NCI-H128 (cell line): ENCODE measurements at regions not wholly inside any gene's neighbourhood (a gene's known extent, or its start where the extent isn't known, plus 50 kb on each side); places are given as distances from the start of the nearest gene placed in this dataset.

Source experiments
- DNase-seq: peaks from one replicate; lab custom pipeline; 2025; ENCODE audit not compliant: unreplicated experiment; lab: John Stamatoyannopoulos, UW

DNA sequence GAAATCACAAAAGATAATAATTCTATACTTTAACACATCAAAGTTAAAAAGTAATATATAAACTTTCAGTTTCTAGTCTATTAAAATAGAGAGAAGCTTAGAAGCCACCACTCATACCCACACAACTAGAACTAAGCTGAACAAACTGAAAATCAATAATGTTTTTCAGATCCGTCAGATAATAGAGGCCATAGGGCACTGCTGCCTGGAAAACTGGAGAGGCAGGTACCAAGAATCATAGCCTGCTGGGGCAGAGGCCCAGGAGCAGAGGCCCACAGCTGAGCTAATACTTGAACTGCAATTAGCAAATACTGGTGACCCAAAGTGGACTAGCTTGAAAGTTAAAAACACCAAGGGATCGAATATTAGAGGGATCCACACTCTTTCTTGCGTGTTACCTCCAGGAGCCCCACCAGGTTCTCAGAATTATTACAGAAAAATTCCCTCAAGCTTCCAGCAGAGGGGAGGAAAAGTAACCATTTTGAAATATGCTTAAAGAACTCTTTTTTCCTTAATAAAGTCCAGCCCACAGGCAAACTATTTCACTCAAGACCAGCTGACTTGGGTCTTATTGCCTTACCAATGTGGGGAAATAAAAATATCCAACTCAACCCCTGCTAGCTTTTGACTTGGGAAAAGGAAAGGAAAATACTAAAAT, 774.1 kb upstream of the IGFBP3 start:
- DNase-seq = no peak

DNA sequence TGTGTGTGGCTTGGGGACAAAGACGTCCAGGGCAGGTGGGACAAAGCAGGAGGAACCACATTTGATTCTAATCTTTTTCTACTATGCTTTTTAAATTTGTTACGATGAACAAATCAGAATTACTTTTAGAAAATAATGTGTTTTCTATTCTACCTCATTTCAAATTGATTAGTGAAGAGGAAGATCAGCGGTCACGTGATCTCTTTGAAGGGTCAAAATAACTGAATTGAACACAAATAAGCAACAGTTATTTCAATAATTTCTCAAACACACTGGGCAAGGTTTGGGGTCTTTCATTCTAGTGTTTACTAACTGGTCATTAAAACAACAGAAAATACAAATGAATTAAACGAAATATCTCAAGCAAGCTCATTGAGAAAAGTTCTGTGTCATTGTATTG, 773.0 kb upstream of the IGFBP3 start:
- no peak for DNase-seq

DNA sequence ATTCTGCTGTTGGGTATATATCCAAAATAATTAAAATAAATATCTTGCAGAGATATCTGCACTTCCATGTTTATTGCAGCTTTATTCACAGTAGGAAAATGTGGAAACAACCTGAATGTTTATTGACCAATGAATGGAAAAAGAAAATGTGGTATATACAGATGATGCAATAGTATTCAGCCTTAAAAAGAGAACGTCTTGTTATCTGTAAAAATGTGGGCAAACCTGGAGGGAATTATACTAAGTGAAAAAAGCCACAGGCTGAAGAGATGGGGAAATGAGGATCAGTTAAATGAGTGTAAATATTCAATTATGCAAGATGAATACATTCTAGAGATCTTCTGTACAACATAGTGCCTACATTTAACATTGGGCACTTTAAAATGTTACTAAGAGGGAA, 766.1 kb upstream of the IGFBP3 start:
- no peak for DNase-seq

DNA sequence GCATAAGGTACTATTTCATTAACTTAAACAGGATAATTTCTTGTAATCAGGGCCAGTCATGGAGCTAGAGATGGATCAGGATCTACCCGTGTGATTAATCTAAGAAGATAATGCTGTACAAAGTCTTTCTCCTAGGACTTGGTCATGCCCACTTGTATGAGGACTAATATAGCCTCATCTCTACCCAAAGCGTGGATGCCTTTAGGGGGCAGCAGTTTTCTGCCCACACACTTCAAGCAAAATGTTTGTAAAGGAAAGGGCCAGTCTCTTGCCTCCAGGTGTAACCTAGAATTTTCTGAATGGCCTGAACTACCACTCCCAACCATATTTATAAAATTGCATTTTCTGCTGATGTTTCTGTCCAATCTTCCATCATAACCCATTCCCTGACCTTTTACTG, 764.0 kb upstream of the IGFBP3 start:
- no peak for DNase-seq

DNA sequence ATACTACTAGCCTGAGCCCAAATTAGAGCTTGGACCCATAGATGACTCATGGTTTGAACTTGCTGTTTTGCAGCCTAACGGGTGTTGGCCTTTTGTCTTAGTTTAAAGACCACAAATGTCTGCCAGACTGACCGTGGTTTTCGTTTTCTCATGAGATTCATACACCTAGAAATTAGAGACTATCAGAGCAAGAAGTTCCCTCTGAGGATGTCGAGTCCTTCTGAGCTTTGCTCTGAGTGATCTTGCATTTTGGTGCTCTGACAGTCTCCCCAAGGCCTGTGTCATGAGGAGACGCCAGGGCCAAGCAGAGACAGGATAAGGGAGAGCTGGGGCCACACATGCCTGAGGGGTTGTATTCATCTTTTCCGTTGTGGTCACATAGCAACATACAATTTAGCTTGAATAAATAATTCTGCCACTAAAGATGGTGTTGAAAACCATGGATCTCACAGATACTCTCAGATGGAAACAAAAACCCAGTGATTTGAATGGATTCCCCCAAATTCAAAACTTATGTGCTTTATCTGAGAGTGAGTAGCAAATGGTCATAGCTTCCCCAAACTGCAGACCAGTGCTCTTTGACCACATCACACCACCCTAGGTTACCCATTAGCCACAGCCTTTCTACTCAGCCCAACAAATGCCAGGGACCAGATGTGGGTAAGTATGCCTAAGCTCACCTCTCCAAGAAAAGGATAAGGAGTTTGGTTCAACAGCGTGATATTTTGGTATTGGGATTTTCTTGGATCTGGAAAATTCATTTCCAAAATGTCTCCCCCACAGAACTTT, 762.0 kb upstream of the IGFBP3 start:
- no peak for DNase-seq

DNA sequence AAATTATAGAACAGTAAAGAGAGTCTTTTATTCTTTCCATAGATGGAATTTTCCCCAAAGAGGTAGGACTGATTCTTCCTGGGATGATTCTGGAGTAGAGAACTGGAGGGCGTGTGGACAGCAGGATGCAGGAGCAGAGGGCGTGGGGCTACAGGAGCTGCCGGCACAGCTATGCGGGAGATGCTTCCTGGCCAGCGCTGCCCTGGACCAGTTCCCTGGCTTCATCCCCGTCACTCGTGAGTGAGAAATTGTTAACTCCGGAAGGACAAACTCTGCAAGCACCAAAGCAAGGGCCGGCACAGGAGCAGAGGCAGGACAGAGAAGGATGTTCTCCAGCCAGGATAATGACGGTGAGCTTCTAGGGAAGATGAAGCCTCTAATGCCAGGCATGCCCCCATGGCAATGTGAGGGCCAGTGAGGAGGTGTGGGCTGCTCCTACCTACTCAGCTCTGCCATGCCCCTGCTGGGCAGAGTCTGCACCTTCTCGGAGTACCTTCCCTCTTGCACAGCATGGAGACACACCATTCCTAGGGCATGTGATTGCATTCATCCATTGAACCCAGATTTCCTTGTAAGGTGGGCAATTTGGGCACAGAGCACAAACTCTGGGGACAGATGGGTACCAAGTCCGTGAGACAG, 760.9 kb upstream of the IGFBP3 start:
- no peak for DNase-seq

DNA sequence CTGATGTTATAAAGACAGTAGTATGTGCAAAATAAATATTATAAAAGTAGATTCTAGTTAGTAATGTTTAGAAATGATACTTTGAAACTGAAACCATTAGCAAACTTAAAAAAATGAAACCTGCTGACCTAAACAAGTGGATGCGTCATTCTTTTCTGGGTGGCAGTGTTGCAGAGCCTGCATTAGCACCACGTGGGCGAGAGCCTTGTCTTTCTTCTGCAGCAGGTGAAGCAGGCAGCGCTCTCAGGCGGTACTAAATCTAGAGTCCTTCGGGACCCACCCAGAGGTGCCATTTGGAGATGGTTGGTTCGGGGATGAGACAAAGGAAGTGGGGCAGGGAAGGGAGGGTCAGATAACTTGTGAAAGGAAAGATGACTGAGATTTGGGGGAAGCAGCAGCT, 759.1 kb upstream of the IGFBP3 start:
- no peak for DNase-seq

DNA sequence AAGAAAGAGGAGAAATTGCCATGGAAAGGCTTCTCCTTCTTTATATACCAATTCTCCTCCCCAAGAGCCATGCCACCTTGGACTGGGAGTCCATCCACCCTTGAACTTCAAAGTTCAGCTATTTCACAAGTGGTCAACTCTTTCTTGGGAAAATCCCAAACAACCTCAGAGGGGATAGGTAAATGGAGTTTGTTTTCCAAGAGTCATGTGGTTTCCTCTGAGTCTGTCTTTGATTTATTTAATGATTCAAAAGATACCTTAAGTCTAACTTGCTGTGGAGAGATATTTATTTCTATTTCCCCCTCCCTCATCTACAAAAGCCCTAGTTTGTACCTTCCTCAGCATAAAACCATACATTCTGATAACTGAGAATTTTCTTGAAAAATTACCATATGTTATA, 758.6 kb upstream of the IGFBP3 start:
- DNase-seq = no peak

DNA sequence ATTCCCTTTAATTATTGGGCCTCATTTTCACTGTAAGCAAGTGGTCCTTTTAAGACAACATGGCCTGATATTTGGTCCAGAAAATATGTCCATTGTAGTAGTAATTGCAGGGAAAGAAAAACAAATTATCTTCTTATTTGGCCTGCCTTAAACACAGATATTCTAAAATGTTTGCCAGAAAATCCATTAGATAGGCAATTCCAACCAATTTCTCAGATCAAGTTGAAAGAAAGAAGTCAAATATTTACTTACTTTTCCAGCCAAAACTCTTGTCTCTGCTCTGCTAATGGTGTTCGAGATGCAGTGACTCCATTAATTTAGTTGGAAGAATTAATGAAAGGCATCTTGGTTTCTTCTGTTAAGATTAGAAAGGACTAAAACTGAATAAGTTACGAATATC, 757.3 kb upstream of the IGFBP3 start:
- no peak for DNase-seq

DNA sequence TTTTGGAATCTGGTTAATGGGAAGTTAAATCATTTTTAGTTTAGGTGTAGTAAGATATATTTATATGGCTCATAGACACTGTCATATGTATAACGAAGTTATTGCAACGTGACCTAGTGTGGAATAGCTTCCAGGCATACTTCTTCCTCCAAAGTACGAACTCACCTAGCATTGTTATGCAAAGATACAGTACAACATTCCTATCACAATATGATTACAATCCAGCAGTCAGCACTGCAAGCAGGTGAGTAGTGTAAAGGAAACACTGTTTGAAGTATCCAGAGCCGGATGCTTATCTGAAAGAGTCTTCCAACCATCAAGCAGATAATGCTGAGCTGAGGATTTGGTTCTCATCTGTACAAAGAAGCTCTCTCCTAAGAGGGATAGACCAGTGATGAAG, 754.4 kb upstream of the IGFBP3 start:
- no peak for DNase-seq

DNA sequence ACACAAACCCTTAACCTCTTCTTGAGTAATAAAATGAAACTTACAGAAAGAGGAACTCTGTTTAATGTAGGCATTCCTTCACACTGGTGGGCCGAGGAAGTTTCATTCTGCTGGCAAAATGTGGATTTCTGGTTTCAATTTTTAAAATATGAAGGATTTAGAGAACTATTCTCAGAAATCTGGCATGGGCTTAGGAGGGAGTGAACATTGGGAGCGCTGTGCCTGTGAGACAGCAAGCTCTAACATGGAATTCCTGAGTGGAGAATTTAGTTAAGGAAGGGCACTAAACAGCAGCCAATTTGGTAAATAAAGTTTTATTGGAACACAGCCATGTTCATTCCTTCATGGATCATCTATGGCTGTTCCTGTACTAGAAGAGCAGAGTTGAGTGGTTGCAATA, 751.8 kb upstream of the IGFBP3 start:
- DNase-seq = no peak

DNA sequence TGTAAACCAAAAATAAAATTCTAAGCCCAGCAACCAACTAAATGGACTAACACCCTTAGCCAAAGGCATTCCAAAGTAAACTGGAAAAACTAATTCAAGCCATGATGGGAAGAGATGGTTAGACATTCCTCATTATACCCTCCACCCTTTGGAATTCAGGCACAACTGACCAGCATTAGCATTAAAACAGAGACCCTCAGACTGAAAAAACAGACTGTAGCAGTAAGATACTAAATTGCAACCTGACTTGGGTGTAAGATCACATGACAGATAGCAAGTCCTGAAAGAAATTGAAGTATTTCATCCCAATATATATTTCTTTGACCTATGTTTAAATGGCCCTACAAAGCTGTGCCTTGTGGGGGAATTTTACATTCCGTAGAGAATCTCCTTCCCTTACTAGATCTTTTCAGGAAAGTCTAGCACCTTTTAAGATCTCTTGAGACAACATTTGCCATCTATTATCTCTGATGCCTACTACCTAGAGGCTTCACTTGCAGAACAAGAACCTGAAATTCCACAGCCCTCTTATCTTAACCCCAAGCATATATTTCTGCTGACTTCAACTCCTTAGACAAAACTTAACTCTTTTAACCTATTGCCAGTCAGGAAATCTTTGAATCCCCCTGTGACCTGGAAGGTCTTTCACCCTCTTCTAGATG, 750.2 kb upstream of the IGFBP3 start:
- DNase-seq = no peak

DNA sequence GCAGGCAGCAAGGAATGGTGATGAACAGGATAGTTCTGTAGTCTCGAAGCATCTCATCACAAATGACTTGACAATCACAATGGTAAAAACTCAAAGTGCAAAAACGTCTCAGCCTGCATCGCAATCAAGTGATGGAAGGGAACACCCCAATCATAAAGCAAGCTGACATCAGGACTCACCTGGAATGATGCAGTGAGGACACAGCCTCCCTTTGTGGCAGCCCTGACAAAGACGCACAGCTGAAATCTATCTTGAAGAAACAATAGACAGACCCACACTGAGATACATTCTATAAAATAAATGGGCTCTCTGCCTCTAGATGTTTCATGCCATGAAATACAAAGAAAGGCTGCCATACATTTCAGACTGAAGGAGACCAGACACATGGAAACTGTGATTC, 748.0 kb upstream of the IGFBP3 start:
- no peak for DNase-seq

DNA sequence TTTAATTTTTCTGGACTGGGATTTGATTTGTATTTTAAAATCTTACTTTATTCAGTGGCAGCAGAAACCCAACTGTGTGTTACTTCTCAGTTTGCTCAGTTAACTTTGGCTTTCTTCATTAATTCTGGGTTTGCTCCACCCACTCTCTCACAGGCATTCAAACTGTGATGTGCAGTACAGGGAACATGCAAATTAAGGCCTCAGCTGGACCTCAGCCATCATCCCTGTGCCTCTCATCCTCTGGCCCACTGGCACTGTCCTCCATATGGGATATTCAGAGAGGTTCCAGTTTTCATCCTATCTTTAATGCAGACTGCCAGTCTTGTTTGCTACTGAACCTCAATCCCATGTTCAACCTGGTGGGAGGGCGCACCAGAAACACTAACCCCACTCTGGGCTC, 743.4 kb upstream of the IGFBP3 start:
- no peak for DNase-seq

DNA sequence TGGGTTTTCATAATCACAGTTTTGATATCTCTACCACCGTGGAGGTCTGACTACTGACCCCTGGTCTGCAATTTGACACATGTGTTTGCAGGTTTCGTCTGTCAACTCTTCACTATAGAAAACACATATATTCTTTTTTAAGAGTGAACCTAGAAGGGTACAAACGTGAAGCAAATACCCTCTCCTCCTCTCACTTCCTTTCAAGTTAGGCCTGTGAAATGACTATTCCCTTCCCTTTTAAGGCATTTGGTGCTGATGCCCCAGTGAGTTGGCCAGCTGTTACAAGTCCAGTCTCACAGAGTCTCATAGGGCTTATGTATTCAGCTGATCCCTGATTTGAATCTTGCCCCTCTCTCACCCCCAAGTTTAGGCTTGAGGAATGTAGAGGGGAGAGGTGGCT, 742.0 kb upstream of the IGFBP3 start:
- no peak for DNase-seq

DNA sequence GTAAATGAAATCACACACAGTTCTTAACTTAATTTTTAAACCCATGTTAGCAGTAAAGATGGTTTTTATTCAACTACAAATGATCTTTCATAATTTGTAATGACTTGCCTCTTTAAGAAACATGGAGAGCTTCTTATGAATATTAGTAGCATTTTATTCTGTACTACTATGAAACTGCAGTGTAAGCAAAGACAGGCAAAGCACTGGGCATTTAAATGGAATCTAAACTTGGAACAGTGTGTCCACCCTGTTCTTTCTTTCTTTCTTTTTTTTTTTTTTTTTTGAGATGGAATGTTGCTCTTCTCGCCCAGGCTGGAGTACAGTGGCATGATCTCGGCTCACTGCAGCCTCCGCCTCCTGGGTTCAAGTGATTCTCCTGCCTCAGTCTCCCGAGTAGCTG, 740.4 kb upstream of the IGFBP3 start:
- DNase-seq = no peak

DNA sequence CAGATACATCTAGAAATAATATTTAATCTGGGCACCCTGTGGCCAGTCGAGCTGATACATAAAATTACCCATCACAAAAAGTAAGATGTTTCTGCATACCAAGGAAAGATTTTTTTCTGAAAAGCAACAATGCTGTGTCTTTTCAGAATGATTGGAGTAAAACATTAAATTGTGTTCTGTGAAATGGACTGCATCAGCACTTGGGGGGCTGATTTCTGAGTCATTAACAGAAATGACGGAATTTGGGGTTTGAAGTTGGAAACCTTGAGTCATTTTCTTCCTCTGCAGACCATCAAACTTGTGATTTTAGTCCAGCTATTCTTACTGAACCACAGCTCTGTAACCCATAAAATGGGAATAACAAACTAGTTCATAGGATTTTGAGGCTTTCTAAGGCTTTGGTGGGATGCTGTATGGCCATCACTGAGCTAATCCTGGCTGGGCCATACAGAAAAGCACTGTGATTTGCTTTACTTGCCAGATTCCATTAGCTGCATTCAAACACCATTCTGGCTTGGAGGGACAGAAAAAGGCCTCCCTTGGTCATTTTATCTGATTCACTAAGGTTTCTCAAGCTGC, 739.4 kb upstream of the IGFBP3 start:
- no peak for DNase-seq

DNA sequence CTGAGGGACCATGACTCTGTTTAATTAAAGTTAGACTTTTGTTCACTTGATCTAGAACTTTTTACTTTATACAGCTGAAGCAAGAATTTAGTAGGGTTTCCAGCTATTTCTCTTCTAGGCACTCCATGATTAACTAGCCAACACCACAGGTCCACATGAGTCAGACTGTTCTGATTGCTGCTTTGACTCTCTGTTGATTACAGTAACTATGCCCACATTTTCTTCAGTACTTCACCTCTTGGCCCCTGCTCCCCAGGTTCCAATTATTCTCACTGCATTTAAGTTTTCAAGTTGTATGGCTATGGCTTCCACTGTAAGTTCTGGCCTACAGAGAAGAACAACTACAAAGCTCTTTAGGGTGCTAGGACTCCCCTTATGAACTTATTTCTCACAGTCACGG, 737.2 kb upstream of the IGFBP3 start:
- DNase-seq = no peak

DNA sequence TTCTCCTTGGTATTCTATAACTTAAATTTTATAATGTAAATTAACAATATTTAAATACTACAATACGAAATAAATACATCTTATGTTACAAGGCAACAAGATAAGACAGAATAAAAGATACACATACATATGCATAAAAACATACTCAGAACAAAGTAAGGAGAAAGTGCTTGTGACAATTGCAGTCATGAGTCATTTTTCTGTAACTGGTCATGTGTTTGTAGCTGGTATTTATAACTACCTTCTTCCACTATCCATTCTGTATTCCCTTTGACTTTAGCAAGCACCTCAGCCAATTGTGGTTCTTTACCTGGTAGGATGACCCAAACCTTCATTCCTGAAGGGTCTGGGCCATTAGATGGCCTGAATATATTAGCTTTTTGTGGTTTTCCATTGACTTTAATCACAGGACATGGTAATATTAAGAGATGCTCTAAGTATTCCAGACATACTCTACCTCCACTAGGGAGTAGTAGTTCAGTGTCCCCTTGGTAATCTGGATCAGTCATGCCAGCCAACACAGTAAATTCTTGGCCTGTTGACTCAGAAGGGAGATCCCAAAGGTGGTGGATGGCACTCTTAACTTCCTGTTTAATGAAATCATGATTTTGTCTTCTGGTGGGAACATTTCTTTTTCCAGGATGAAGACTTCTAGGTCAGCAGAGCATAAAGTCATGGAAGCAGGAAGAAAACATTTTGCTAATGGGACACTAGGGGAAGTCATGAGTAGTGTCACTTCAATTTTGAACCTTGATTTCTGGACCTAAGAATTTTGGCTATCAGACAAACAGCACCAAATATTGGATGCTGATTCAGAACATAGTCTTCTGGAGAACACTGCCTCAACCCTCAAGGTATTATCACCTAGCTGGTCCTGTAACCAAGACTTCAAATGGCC, 733.7 kb upstream of the IGFBP3 start:
- no peak for DNase-seq

DNA sequence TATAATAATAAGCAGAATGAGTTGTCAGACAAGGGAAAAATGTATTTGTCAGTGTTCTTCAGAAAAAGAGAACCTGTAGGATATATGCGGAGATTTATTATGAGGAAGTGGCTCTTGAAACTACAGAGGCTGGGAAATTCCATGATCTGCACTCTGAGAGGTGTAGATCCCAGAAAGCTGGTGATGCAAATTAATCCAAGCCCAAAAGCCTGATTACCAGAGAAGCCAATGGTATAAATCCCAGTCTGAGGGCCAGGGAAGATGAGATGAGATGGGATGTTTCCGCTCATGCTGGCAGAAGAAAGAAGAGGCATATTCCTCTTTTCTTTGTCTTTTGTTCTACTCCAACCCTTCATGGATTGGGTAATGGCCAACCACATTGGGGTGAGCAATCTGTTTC, 732.8 kb upstream of the IGFBP3 start:
- no peak for DNase-seq

DNA sequence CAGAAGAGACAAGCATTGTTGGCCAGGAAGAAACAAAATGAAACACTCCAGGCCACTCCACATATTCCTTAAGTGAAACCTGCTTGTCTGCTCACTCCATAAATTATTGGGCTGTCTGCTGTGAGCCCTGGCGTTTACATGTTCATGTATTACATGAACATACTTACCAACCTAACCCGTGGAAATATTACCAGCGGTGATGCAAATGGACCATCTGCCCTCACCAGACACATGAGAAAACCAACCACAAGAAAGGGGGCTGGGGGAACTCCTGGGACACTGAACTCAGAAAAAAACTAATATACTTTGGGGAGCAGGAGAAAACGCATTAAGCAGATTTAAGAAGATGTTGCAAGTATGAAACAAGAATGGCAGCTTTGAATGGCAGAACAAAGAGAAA, 731.2 kb upstream of the IGFBP3 start:
- no peak for DNase-seq
